ENCODE measurements at regions not wholly inside any gene's neighbourhood (a gene's known extent, or its start where the extent isn't known, plus 50 kb on each side); places are given as distances from the start of the nearest gene placed in this dataset.

GRCh38 chr5:128020012-128020411 lies 63.6 kb upstream of the SLC12A2 start (continued):
- TF ChIP-seq, protein P1, sequence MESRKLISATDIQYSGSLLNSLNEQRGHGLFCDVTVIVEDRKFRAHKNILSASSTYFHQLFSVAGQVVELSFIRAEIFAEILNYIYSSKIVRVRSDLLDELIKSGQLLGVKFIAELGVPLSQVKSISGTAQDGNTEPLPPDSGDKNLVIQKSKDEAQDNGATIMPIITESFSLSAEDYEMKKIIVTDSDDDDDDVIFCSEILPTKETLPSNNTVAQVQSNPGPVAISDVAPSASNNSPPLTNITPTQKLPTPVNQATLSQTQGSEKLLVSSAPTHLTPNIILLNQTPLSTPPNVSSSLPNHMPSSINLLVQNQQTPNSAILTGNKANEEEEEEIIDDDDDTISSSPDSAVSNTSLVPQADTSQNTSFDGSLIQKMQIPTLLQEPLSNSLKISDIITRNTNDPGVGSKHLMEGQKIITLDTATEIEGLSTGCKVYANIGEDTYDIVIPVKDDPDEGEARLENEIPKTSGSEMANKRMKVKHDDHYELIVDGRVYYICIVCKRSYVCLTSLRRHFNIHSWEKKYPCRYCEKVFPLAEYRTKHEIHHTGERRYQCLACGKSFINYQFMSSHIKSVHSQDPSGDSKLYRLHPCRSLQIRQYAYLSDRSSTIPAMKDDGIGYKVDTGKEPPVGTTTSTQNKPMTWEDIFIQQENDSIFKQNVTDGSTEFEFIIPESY (IDR thresholded peaks at IDR 0.05; ENCODE audit: borderline replicate concordance, low read depth) = no peak
- no peak for TF ChIP-seq MXI1 (IDR thresholded peaks at IDR 0.05; ENCODE audit: low read depth, low read length)
- TF ChIP-seq GABPA (IDR thresholded peaks at IDR 0.05; ENCODE audit: low read depth) = no peak
- TF ChIP-seq, protein P2, sequence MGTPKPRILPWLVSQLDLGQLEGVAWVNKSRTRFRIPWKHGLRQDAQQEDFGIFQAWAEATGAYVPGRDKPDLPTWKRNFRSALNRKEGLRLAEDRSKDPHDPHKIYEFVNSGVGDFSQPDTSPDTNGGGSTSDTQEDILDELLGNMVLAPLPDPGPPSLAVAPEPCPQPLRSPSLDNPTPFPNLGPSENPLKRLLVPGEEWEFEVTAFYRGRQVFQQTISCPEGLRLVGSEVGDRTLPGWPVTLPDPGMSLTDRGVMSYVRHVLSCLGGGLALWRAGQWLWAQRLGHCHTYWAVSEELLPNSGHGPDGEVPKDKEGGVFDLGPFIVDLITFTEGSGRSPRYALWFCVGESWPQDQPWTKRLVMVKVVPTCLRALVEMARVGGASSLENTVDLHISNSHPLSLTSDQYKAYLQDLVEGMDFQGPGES (IDR thresholded peaks at IDR 0.05; ENCODE audit: low read depth, low read length) = no peak

- Histone ChIP-seq H3K4me2 (no peak overlapping the region), H3K4me3 (ENCODE audit: low read depth in 2 of 2, low read length in 1 of 2) (no peak overlapping the region), H3K27ac (ENCODE audit: low read depth in 2 of 2, low read length in 1 of 2) (no peak overlapping the region), H3K9me2 (no peaks in the 10 kb centered on the region), H3K27me3 (ENCODE audit: insufficient read depth) (no peaks in the 10 kb centered on the region), H3F3A (replicated peaks; ENCODE audit: insufficient read depth) (no peaks in the 10 kb centered on the region), H3K4me1 (ENCODE audit: control insufficient read depth in 1 of 2, insufficient read depth in 2 of 2, low read depth in 1 of 2, low read length in 1 of 2) (no peaks in the 10 kb centered on the region), H3K36me3 (replicated peaks in 1 of 2; ENCODE audit: control insufficient read depth in 1 of 2, insufficient read depth in 2 of 2, low read length in 1 of 2) (peaks cover 11 to 12% of the 10 kb centered on the region in 2 experiments), H2AFZ (ENCODE audit: low read depth) (no peak overlapping the region), H3K9ac (no peak overlapping the region), H3K79me2 (ENCODE audit: insufficient read depth) (no peaks in the 10 kb centered on the region), H4K20me1 (ENCODE audit: insufficient read depth) (no peaks in the 10 kb centered on the region), H3K9me3 (no peaks in the 10 kb centered on the region)
- TF ChIP-seq MXI1 (IDR thresholded peaks at IDR 0.05; ENCODE audit: low read depth, low read length) (no peak), FOXM1 (IDR thresholded peaks at IDR 0.05; ENCODE audit: low read depth) (no peak), RAD21 (IDR thresholded peaks at IDR 0.05; ENCODE audit: low read length) (no peak), USF1 (IDR thresholded peaks at IDR 0.05; ENCODE audit: borderline replicate concordance, low read depth) (no peak), JUND (IDR thresholded peaks at IDR 0.05) (no peak), POLR2AphosphoS5 (IDR thresholded peaks at IDR 0.05; ENCODE audit: low read depth, low read length) (no peak)
- TF ChIP-seq, protein P3, sequence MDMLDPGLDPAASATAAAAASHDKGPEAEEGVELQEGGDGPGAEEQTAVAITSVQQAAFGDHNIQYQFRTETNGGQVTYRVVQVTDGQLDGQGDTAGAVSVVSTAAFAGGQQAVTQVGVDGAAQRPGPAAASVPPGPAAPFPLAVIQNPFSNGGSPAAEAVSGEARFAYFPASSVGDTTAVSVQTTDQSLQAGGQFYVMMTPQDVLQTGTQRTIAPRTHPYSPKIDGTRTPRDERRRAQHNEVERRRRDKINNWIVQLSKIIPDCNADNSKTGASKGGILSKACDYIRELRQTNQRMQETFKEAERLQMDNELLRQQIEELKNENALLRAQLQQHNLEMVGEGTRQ (IDR thresholded peaks at IDR 0.05; ENCODE audit: borderline replicate concordance, low read depth, low read length) = no peak
- TF ChIP-seq, protein P4, sequence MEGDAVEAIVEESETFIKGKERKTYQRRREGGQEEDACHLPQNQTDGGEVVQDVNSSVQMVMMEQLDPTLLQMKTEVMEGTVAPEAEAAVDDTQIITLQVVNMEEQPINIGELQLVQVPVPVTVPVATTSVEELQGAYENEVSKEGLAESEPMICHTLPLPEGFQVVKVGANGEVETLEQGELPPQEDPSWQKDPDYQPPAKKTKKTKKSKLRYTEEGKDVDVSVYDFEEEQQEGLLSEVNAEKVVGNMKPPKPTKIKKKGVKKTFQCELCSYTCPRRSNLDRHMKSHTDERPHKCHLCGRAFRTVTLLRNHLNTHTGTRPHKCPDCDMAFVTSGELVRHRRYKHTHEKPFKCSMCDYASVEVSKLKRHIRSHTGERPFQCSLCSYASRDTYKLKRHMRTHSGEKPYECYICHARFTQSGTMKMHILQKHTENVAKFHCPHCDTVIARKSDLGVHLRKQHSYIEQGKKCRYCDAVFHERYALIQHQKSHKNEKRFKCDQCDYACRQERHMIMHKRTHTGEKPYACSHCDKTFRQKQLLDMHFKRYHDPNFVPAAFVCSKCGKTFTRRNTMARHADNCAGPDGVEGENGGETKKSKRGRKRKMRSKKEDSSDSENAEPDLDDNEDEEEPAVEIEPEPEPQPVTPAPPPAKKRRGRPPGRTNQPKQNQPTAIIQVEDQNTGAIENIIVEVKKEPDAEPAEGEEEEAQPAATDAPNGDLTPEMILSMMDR (IDR thresholded peaks at IDR 0.05) = no peak
- TF ChIP-seq, protein P5, sequence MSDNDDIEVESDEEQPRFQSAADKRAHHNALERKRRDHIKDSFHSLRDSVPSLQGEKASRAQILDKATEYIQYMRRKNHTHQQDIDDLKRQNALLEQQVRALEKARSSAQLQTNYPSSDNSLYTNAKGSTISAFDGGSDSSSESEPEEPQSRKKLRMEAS (IDR thresholded peaks at IDR 0.05; ENCODE audit: low read depth) = no peak
- POLR2A ChIA-PET = no interaction called here
- CTCF ChIA-PET = interaction anchor here (1.0 kb wide), 1 partner anchor 143 kb away, joined by 3 read pairs; no protein-coding TSS in a partner anchor
- DNase-seq = no peak
- 100% methylated on average over 1 of the region's 1 CpG for WGBS (ENCODE audit: low lambda C conversion rate)
Measured at GRCh38 chr5:128021411-128021810, 62.2 kb upstream of the SLC12A2 start.
